Fibroblast of pulmonary artery (primary cell): ENCODE measurements at regions not wholly inside any gene's neighbourhood (a gene's known extent, or its start where the extent isn't known, plus 50 kb on each side); places are given as distances from the start of the nearest gene placed in this dataset.

ENCODE experiments used
- DNase-seq: peaks from one replicate; pipeline ENCODE4 v3.0.0-alpha.2; 2010; ENCODE audit warnings: low read depth
- H3K4me3 ChIP-seq: replicated peaks from 2 replicates; pipeline ENCODE4 v1.5.1; 2011; ENCODE audit warnings: low read depth, mild to moderate bottlenecking, control low read depth, low read length, moderate library complexity
- TF ChIP-seq, protein P1 (sequence below): IDR thresholded peaks from 2 replicates; pipeline ENCODE4 v1.5.1; 2011; ENCODE audit warnings: mild to moderate bottlenecking, control low read depth, low read length, inconsistent platforms; ENCODE audit errors: missing control alignments

DNA sequence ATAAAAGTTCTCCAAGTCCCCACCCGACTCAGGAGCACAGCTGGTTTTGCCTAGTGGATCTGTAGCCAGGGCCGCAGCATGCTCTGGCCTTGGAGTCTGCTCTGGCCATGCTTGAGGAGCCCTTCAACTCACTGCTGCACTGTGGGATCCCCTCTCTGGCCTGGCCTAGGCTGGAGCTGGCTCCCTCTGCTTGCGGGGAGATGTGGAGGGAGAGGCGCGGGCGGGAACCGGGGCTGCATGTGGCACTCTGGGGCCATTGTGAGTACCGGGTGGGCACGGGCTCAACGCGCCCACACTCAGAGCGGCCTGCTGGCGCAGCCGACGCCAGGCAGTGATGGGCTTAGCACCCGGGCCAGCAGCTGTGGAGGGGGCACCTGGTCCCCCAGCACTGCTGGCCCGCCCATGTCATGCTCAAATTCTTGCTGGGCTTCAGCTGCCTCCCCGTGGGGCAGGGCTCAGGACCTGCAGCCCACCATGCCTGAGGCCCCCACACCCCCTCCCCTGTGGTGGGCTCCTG, 57.0 kb upstream of the ATP12A start:
- H3K4me3 ChIP-seq: no peak overlapping the region
- DNase-seq: no peak
- TF ChIP-seq, protein P1, sequence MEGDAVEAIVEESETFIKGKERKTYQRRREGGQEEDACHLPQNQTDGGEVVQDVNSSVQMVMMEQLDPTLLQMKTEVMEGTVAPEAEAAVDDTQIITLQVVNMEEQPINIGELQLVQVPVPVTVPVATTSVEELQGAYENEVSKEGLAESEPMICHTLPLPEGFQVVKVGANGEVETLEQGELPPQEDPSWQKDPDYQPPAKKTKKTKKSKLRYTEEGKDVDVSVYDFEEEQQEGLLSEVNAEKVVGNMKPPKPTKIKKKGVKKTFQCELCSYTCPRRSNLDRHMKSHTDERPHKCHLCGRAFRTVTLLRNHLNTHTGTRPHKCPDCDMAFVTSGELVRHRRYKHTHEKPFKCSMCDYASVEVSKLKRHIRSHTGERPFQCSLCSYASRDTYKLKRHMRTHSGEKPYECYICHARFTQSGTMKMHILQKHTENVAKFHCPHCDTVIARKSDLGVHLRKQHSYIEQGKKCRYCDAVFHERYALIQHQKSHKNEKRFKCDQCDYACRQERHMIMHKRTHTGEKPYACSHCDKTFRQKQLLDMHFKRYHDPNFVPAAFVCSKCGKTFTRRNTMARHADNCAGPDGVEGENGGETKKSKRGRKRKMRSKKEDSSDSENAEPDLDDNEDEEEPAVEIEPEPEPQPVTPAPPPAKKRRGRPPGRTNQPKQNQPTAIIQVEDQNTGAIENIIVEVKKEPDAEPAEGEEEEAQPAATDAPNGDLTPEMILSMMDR: no peak

DNA sequence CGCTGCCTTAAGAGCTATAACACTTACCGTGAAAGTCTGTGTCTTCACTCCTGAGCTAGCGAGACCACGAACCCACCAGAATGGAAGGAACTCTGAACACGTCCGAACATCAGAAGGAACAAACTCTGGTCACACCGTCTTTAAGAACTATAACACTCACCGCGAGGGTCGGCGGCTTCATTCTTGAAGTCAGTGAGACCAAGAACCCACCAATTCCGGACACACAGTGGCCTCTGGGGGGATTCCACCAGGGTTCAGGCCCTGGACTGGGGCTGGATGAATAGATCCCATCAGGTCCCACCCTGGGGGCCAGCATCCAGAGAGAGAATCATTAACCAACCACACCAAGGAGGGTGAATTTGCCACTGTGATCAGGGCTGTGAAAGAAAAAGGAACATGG, 55.8 kb upstream of the ATP12A start:
- TF ChIP-seq, protein P1: no peak
- H3K4me3 ChIP-seq: no peak overlapping the region
- no peak for DNase-seq

GRCh38 chr13:24624801-24625231, 55.4 kb upstream of the ATP12A start:
- no peak for DNase-seq
- H3K4me3 ChIP-seq: no peak overlapping the region
- TF ChIP-seq, protein P1: no peak

- H3K4me3 ChIP-seq: no peak overlapping the region
- no peak for DNase-seq
- TF ChIP-seq, protein P1: no peak
These were observed 54.9 kb upstream of the ATP12A start for GRCh38 chr13:24625331-24625731.

DNA sequence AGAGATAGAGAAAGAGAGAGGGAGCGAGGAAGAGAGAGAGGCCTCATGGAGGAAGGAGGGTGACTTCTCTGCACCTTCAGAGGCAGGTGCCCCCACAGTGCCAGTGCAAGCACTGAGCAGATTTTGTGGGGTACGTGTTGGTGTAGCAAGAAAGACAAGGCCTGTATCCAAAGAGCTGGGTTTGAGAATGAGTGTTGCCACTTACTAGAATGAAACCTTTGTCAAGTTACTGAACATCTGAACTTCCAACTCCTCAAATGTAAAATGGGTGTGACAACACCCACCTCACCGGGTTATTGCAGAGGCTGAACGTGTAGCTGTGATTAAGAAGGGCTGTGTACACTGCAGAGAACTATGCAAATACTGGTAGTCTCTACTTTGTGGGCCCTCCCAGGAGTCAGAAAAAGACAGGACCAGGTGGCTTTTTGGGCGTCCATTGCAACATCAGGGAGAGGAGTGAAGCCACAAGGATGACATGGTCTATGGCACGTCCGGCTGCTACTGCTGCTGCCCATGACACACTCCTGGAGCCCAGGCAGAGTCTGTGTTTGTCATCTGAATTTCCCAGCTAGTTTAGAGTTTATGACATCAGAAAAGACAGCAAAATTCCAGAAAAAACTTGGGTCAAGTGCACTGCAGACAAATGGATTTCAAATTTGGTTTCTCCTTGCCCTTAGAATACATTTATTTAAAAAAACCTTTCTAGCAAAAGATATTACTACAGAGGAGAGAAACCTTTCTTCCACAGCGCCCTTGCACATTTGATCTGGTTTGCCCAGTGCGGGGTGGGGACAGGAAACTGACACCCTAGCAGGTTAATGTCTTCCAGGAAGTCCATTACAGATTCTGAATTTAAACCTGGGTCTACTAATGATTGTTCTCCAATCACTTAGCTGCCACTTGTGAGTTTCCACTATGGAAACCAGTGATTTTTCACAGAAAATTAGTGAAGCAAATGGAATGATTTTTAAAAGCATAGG, 54.0 kb upstream of the ATP12A start:
- TF ChIP-seq, protein P1: no peak
- H3K4me3 ChIP-seq: no peak overlapping the region
- DNase-seq: no peak

GRCh38 chr13:24627090-24627714, 53.0 kb upstream of the ATP12A start:
- TF ChIP-seq, protein P1: peak; percentile 39
- DNase-seq: no peak
- H3K4me3 ChIP-seq: no peak overlapping the region
